ENCODE measurements at regions not wholly inside any gene's neighbourhood (a gene's known extent, or its start where the extent isn't known, plus 50 kb on each side); places are given as distances from the start of the nearest gene placed in this dataset.

GRCh38 chr17:77694391-77695363, 263.8 kb upstream of the TNRC6C start:
- no peak for DNase-seq

- DNase-seq = no peak
Observed at GRCh38 chr17:77695386-77695785, 263.1 kb upstream of the TNRC6C start.

- DNase-seq = no peak
Observed at GRCh38 chr17:77696151-77696720, 262.3 kb upstream of the TNRC6C start.

GRCh38 chr17:77696721-77697460, 261.6 kb upstream of the TNRC6C start:
- no peak for DNase-seq

- no peak for DNase-seq
Observed at GRCh38 chr17:77697480-77698400, 260.8 kb upstream of the TNRC6C start.

GRCh38 chr17:77698903-77699623, 259.4 kb upstream of the TNRC6C start:
- DNase-seq = no peak

- DNase-seq = no peak
Observed at GRCh38 chr17:77700165-77700881, 258.2 kb upstream of the TNRC6C start.

- DNase-seq = no peak
Observed at GRCh38 chr17:77701996-77702395, 256.5 kb upstream of the TNRC6C start.

GRCh38 chr17:77704048-77704815, 254.3 kb upstream of the TNRC6C start:
- no peak for DNase-seq

- DNase-seq = no peak
Observed at GRCh38 chr17:77706938-77707337, 251.6 kb upstream of the TNRC6C start.

GRCh38 chr17:77707546-77707945, 251.0 kb upstream of the TNRC6C start:
- no peak for DNase-seq

GRCh38 chr17:77708049-77708448, 250.5 kb upstream of the TNRC6C start:
- DNase-seq = no peak

- no peak for DNase-seq
Observed at GRCh38 chr17:77708936-77709335, 249.6 kb upstream of the TNRC6C start.

- no peak for DNase-seq
Observed at GRCh38 chr17:77709594-77709993, 248.9 kb upstream of the TNRC6C start.

GRCh38 chr17:77712578-77712977, 245.9 kb upstream of the TNRC6C start:
- no peak for DNase-seq

GRCh38 chr17:77716289-77716926, 242.1 kb upstream of the TNRC6C start:
- no peak for DNase-seq

GRCh38 chr17:77717941-77718668, 240.4 kb upstream of the TNRC6C start:
- no peak for DNase-seq

- DNase-seq = no peak
Observed at GRCh38 chr17:77718669-77718961, 239.9 kb upstream of the TNRC6C start.

GRCh38 chr17:77719806-77720205, 238.7 kb upstream of the TNRC6C start:
- no peak for DNase-seq
